ENCODE measurements at regions not wholly inside any gene's neighbourhood (a gene's known extent, or its start where the extent isn't known, plus 50 kb on each side); places are given as distances from the start of the nearest gene placed in this dataset.

DNA sequence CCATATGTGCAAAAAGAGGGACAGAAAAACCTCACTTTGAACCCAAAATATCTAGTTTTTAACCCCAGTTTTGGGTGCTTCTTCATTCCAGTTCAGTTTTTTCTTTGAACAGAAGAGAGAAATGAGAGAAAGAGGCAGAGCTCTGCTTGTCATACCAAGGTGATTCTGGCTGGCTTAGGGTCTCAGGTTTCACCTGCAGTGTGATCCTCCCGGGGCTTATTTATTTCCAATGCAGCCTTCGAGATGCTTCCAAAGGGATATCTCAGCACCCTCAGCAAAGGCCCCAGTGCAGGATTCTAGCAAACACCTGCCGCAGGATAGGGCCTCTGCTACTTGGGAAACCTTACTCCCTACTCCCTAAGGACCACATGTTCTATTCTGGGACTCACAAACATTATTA is 131.3 kb downstream of the WDR11 start:
- no peak overlapping the region for H3K4me3 ChIP-seq
- no peak overlapping the region for H3K4me2 ChIP-seq
- peaks cover 8% of the 10 kb centered on the region for H3K4me1 ChIP-seq
- H3K27ac ChIP-seq, result no peak overlapping the region
- H3K9ac ChIP-seq, result no peak overlapping the region
- no peaks in the 10 kb centered on the region for H3K36me3 ChIP-seq
- no peaks in the 10 kb centered on the region for H4K20me1 ChIP-seq
- no peaks in the 10 kb centered on the region for H3K27me3 ChIP-seq
- TF ChIP-seq Cebpa-rat (IDR thresholded peaks at IDR 0.05), result no peak
- peaks cover 25% of the 10 kb centered on the region for H3K9me3 ChIP-seq

DNA sequence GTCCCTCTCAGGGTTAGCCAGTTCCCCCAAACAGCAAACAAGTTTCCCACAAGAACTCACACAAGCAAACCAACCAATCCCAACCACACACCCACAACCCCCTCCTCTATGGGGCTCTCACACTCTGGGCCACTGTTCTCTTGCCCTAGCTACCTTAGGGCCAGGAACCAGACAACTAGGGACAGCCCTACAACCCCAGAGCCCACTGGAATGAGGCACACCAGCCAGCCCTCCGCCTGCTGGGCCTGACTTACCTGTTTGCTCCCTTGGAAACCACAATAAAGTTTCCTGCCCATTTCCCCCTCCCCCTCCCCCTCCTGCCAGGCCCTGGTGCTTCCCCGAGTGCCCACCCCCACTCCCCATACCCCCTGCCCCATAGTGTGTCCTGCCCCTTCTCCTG is 132.6 kb downstream of the WDR11 start:
- Histone ChIP-seq H3K4me1 (peaks cover 12% of the 10 kb centered on the region), H3K9me3 (peaks cover 37% of the 10 kb centered on the region), H4K20me1 (no peaks in the 10 kb centered on the region), H3K4me2 (no peak overlapping the region), H3K4me3 (no peak overlapping the region), H3K27me3 (no peaks in the 10 kb centered on the region), H3K27ac (no peak overlapping the region), H3K36me3 (no peaks in the 10 kb centered on the region), H3K9ac (no peak overlapping the region)
- no peak for TF ChIP-seq Cebpa-rat (IDR thresholded peaks at IDR 0.05)

DNA sequence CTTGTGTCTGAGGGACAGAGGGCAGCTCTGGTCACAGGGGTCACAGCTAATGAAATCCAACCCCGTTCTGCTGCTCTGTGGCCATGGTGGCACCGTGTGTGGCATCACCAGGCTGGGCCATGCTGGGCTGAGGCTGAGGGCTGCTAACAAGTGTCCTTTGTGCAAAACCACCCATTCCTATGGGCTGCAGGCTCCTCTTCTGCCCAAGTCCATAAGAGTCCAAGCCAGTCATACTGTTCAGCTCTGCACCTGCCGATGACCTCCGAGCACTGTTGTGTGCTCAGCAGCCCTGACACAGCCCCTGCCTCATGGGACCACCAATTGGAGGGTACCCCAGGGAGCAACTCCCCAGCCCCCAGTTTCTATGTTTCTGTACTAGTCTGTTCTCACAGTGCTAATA is 133.1 kb downstream of the WDR11 start:
- Histone ChIP-seq H3K36me3 (no peaks in the 10 kb centered on the region), H3K4me1 (peaks cover 12% of the 10 kb centered on the region), H3K4me2 (no peak overlapping the region), H3K9ac (no peak overlapping the region), H3K4me3 (no peak overlapping the region), H3K27me3 (no peaks in the 10 kb centered on the region), H3K9me3 (peaks cover 42% of the 10 kb centered on the region), H4K20me1 (no peaks in the 10 kb centered on the region), H3K27ac (no peak overlapping the region)
- TF ChIP-seq Cebpa-rat (IDR thresholded peaks at IDR 0.05), result no peak

DNA sequence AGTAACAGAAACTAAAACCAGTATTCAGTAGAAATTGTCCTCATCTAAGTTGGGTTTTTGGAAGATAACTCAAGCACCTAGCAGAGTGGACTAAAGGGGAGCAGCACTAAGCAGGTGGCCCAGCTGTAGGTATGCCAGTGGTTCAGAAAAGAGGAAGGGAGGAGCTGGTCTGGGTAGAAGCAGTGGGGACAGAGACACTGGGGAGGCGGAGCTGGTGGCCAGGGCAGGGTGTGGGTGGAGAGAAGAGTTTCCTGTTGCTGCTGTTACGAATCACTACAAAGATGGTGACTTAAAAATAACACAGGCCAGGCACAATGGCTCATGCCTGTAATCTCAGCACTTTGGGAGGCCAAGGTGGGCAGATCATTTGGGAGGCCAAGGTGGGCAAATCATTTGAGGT is 136.2 kb downstream of the WDR11 start:
- Histone ChIP-seq H3K36me3 (no peaks in the 10 kb centered on the region), H3K4me2 (peak overlapping the region; percentile 52), H3K9ac (no peak overlapping the region), H3K4me1 (peaks cover 12% of the 10 kb centered on the region), H3K9me3 (peaks cover 69% of the 10 kb centered on the region), H3K4me3 (no peak overlapping the region), H3K27ac (no peak overlapping the region), H3K27me3 (no peaks in the 10 kb centered on the region), H4K20me1 (no peaks in the 10 kb centered on the region)
- no peak for TF ChIP-seq Cebpa-rat (IDR thresholded peaks at IDR 0.05)

DNA sequence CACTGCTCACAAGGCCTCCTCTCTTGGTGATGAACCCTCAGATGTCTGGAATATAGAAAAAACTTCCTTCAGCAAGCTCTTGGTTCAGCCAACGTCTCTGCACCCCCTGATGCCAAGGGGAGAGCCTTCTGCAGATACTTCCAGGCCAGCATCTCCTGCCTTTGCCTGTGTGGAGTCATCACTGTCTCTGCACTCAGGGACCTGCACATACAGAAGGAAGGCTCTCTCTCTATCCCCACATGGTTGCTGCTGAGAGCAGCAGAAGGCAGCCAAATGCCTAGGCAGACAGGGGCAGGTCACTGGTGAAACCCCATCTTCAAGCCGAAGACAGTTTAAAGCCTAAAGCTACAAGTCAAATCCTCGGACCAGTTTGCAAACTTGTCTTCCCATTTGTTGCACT is 137.6 kb downstream of the WDR11 start:
- H3K4me3 ChIP-seq, result no peak overlapping the region

DNA sequence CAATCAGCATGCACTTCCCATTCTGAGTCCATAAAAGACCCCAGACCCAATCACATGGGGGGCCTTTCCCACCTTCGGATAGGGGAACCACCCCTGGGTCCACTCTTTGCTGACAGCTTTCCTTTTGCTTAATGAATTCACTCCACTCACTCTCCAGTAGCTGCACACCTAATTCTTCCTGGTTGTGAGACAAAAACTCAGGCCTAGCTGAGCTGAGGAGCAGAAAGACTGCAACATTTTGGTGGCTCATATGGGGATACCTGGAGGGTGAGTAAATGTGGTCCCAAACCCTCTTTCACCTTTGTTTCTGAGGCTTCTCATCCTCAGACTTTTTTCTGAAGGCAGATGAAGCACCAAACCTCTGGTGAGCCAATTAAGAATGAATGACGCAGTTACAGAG is 138.1 kb downstream of the WDR11 start:
- no peaks in the 10 kb centered on the region for H4K20me1 ChIP-seq
- H3K4me2 ChIP-seq, result no peak overlapping the region
- H3K4me1 ChIP-seq, result peaks cover 12% of the 10 kb centered on the region
- no peak for TF ChIP-seq Cebpa-rat (IDR thresholded peaks at IDR 0.05)
- no peak overlapping the region for H3K4me3 ChIP-seq
- H3K36me3 ChIP-seq, result no peaks in the 10 kb centered on the region
- no peak overlapping the region for H3K27ac ChIP-seq
- no peak overlapping the region for H3K9ac ChIP-seq
- H3K9me3 ChIP-seq, result peaks cover 67% of the 10 kb centered on the region
- H3K27me3 ChIP-seq, result no peaks in the 10 kb centered on the region

More for the DNA sequence above, 137.6 kb downstream of the WDR11 start:
- no peaks in the 10 kb centered on the region for H3K36me3 ChIP-seq
- no peak overlapping the region for H3K4me2 ChIP-seq
- no peak for TF ChIP-seq Cebpa-rat (IDR thresholded peaks at IDR 0.05)
- peaks cover 12% of the 10 kb centered on the region for H3K4me1 ChIP-seq
- H3K9ac ChIP-seq, result no peak overlapping the region
- no peaks in the 10 kb centered on the region for H3K27me3 ChIP-seq
- no peak overlapping the region for H3K27ac ChIP-seq
- H3K9me3 ChIP-seq, result peaks cover 69% of the 10 kb centered on the region
- H4K20me1 ChIP-seq, result no peaks in the 10 kb centered on the region

DNA sequence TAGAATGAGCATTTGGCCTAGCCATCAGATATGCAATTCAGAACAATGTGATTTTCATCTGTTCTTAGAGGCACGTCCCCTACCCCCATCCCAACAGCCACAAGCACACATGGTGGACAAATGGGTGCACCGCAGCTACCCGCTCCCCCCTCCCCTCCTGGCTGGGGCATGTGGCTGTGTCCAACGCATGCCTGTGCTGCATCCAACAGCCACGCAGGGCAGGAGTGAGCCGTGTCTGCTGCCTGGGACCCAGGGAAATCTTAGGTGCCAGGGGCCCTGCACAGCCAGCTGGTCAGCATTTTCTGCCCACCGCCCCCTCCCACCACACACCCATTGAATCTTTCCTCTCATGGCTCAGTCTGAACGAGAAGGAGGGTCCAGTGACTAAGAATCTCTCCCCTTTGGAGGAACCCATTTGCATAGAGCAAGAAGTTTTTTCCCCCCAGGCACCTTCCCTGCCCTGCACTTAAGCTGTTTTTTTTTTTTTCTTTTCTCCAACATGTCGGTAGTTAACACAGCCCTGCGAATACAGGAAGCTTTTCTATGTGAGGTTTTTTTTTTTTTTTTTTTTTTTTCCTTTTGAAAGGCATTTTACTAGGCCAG is 138.9 kb downstream of the WDR11 start:
- TF ChIP-seq Cebpa-rat (IDR thresholded peaks at IDR 0.05), result no peak
- Histone ChIP-seq H3K4me3 (no peak overlapping the region), H4K20me1 (no peaks in the 10 kb centered on the region), H3K9ac (no peak overlapping the region), H3K36me3 (no peaks in the 10 kb centered on the region), H3K4me2 (no peak overlapping the region), H3K9me3 (peaks cover 59% of the 10 kb centered on the region), H3K4me1 (peaks cover 12% of the 10 kb centered on the region), H3K27ac (no peak overlapping the region), H3K27me3 (no peaks in the 10 kb centered on the region)

DNA sequence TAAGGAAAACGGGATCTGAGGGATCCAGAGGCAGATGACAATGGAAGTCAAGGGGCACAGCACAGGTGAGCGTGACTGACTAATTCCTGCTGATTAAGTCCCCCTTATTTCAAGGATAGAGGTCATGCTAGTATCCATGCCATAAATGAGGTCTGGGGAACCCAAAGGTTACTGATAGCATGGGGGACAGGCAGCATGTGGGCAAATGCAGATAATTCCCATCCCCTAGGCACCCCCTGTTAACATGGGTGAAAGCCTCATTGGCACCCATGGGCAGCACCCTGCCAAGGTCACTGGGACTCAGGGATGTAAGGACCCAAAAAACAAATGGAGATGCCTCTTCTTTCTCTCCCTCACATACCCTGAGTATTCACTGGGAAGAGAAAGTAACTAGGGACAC is 139.7 kb downstream of the WDR11 start:
- no peak overlapping the region for H3K9ac ChIP-seq
- no peak overlapping the region for H3K4me2 ChIP-seq
- H3K9me3 ChIP-seq, result peaks cover 52% of the 10 kb centered on the region
- H3K36me3 ChIP-seq, result no peaks in the 10 kb centered on the region
- H3K4me1 ChIP-seq, result peaks cover 12% of the 10 kb centered on the region
- no peak overlapping the region for H3K27ac ChIP-seq
- H4K20me1 ChIP-seq, result no peaks in the 10 kb centered on the region
- no peak for TF ChIP-seq Cebpa-rat (IDR thresholded peaks at IDR 0.05)
- no peak overlapping the region for H3K4me3 ChIP-seq
- no peaks in the 10 kb centered on the region for H3K27me3 ChIP-seq

DNA sequence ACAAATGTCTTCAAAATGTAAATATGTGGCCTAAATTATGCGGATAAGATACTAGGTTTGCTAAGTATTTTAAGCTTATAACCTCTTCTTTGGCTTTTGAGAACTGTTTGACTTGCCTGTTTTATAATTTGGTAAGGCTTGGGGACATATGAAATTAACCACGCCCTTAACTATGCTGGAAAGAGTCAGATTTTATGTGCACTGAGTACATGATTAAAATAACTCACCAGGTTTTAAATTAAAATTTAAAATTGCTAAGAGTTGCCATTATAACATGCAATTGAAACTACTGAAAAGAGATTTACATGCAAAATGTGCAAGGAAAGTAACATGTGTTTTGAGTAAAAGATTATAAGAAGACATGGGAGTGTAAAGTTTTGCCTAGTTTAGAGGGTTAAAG is 141.9 kb downstream of the WDR11 start:
- no peak overlapping the region for H3K4me2 ChIP-seq
- H3K27ac ChIP-seq, result no peak overlapping the region
- no peaks in the 10 kb centered on the region for H3K27me3 ChIP-seq
- TF ChIP-seq Cebpa-rat (IDR thresholded peaks at IDR 0.05), result no peak
- peaks cover 39% of the 10 kb centered on the region for H3K9me3 ChIP-seq
- H3K9ac ChIP-seq, result no peak overlapping the region
- H4K20me1 ChIP-seq, result no peaks in the 10 kb centered on the region
- no peaks in the 10 kb centered on the region for H3K36me3 ChIP-seq
- peaks cover 5% of the 10 kb centered on the region for H3K4me1 ChIP-seq
- no peak overlapping the region for H3K4me3 ChIP-seq

DNA sequence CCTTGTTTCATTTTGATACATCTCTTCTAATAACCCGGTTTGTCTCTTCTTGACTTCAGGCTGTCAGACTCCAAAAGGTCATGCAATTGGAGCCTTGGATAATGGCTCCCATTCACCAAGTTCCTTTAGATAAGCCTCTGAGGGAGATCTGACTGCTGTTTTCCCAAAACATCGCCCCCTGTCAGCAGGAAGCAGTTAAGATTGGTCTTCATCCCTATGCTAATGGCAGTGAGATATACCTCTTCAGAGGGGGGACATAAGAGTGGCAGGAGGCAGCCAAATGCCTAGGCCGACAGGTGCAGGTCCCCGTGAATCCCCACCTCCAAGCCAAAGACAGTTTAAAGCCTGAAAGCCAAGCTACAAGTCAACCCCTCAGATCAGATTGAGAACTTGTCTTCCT is 144.6 kb downstream of the WDR11 start:
- Histone ChIP-seq H3K27ac (no peak overlapping the region), H3K4me2 (no peak overlapping the region), H3K4me1 (peaks cover 10% of the 10 kb centered on the region), H3K4me3 (no peak overlapping the region), H4K20me1 (no peaks in the 10 kb centered on the region), H3K36me3 (no peaks in the 10 kb centered on the region), H3K9me3 (peaks cover 12% of the 10 kb centered on the region), H3K9ac (no peak overlapping the region), H3K27me3 (no peaks in the 10 kb centered on the region)
- no peak for TF ChIP-seq Cebpa-rat (IDR thresholded peaks at IDR 0.05)

All from BLaER1 (cell line).